Adrenal gland (tissue), 5 donors: ENCODE measurements at regions not wholly inside any gene's neighbourhood (a gene's known extent, or its start where the extent isn't known, plus 50 kb on each side); places are given as distances from the start of the nearest gene placed in this dataset.

Experiments used
- CTCF ChIP-seq, 6 experiments: fragments of 450-650 bp in 4 of 6; fragments of 200-600 bp in 2 of 6; sonication (generic) in 1 of 6; IDR thresholded peaks; 1 replicate in 5 of 6; 2 replicates in 1 of 6; pipeline versions ENCODE4 v1.5.1 to v1.8.0; 2016 to 2021; ENCODE audit warnings: antibody characterized with exemption in 6 of 6, mild to moderate bottlenecking in 2 of 6, moderate library complexity in 1 of 6
- POLR2A ChIP-seq, 2 donors: fragments of 450-650 bp; IDR thresholded peaks; one replicate each; pipeline ENCODE4 v1.6.1; 2017; ENCODE audit warnings: antibody characterized with exemption in 2 of 2, mild to moderate bottlenecking in 2 of 2, moderate library complexity in 1 of 2
- donor health status: DM: no; HTN: no; CAD: no.

- TF ChIP-seq CTCF (IDR thresholded peaks at IDR 0.05) (no peak), POLR2A (IDR thresholded peaks at IDR 0.05) (no peak)
Observed at GRCh38 chr13:20340136-20340758, 108.1 kb upstream of the GJB6 start.
